ENCODE measurements at regions not wholly inside any gene's neighbourhood (a gene's known extent, or its start where the extent isn't known, plus 50 kb on each side); places are given as distances from the start of the nearest gene placed in this dataset.
A peak's percentile ranks its signal among the peaks of the same experiment; 100 is the strongest.

DNA sequence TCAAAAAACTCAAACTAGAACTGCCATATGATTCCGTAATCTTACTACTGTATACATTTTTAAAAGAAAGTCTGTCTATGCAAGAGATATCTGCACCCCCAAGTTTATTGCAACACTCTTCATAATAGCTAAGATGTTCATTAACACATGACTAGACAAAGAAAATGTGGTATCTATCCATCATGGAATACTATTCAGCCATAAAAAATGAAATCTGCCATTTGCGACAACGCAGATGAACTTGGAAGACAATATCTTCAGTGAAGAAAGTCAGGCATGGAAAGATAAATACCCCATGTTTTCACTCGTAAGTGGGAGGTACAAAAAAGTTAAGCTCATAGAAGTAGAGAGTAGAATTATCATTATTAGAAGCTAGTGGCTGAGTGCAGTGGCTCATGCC, 87.3 kb upstream of the DHRSX start:
- Histone ChIP-seq H3K4me3 (ENCODE audit: low read depth in 1 of 2, low read length in 2 of 2) (no peak overlapping the region), H3K36me3 (ENCODE audit: control insufficient read depth in 2 of 2, insufficient read depth in 2 of 2, low read length in 1 of 2) (no peaks in the 10 kb centered on the region), H3K27ac (ENCODE audit: low read depth in 2 of 2, low read length in 1 of 2) (no peak overlapping the region), H3K27me3 (ENCODE audit: control insufficient read depth in 1 of 2, insufficient read depth in 2 of 2, low read length in 2 of 2) (peaks cover 0 to 11% of the 10 kb centered on the region in 2 donors), H3K9me3 (ENCODE audit: control insufficient read depth in 2 of 2, insufficient read depth in 1 of 2, low read depth in 1 of 2, low read length in 1 of 2) (no peaks in the 10 kb centered on the region), H3K4me1 (ENCODE audit: control insufficient read depth in 2 of 2, insufficient read depth in 2 of 2, low read length in 1 of 2) (peaks cover 2 to 9% of the 10 kb centered on the region in 2 donors)
- 93 to 96% methylated on average over 4 of the region's 4 CpGs for WGBS, 2 donors

DNA sequence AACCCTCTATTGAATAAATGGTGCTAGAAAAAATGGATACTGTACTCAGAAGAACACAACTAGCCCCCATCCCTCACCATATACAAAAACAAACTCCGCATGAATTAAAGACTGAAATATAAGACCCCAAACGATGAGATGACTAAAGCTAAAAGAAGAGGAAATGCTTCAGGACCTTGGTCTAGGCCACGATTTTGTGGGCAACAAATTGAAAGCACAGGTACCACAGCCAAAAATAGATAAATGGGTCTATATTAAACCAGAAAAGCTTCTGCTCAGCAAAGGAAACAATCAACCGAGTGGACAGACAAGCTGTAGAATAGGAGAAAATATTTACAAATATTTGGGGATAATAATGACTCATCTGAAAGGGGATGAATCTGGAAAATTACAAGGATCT, 86.4 kb upstream of the DHRSX start:
- 67 to 74% methylated on average over 4 of the region's 4 CpGs for WGBS, 2 donors

DNA sequence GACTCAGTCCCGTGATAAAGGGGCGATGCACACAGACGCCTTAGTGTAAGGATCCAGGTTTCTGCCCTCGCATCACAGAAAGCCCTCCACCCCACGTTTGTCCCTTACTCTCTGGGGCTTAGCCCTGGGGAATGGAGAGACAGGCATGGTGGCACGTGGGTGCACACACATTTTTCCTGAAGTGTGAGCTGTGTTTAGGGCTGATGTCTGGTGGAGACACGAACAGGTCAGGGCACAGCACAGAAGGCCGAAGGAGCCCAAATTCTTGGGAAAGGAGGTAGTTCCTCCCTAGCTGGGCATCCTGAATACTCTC, 84.3 kb upstream of the DHRSX start:
- peaks cover 2 to 9% of the 10 kb centered on the region in 2 donors for H3K4me1 ChIP-seq (ENCODE audit: control insufficient read depth in 2 of 2, insufficient read depth in 2 of 2, low read length in 1 of 2)
- H3K9me3 ChIP-seq (ENCODE audit: control insufficient read depth in 2 of 2, insufficient read depth in 1 of 2, low read depth in 1 of 2, low read length in 1 of 2), result no peaks in the 10 kb centered on the region
- H3K4me3 ChIP-seq (ENCODE audit: low read depth in 1 of 2, low read length in 2 of 2), result no peak overlapping the region
- H3K27me3 ChIP-seq (ENCODE audit: control insufficient read depth in 1 of 2, insufficient read depth in 2 of 2, low read length in 2 of 2), result peaks cover 0 to 11% of the 10 kb centered on the region in 2 donors
- H3K27ac ChIP-seq (ENCODE audit: low read depth in 2 of 2, low read length in 1 of 2), result no peak overlapping the region
- no peaks in the 10 kb centered on the region for H3K36me3 ChIP-seq (ENCODE audit: control insufficient read depth in 2 of 2, insufficient read depth in 2 of 2, low read length in 1 of 2)
- 29 to 33% methylated on average over 8 of the region's 8 CpGs for WGBS, 2 donors

More for the DNA sequence above, 86.4 kb upstream of the DHRSX start:
- Histone ChIP-seq H3K4me1 (ENCODE audit: control insufficient read depth in 2 of 2, insufficient read depth in 2 of 2, low read length in 1 of 2) (peaks cover 2 to 9% of the 10 kb centered on the region in 2 donors), H3K4me3 (ENCODE audit: low read depth in 1 of 2, low read length in 2 of 2) (no peak overlapping the region), H3K36me3 (ENCODE audit: control insufficient read depth in 2 of 2, insufficient read depth in 2 of 2, low read length in 1 of 2) (no peaks in the 10 kb centered on the region), H3K27ac (ENCODE audit: low read depth in 2 of 2, low read length in 1 of 2) (no peak overlapping the region), H3K27me3 (ENCODE audit: control insufficient read depth in 1 of 2, insufficient read depth in 2 of 2, low read length in 2 of 2) (peaks cover 0 to 11% of the 10 kb centered on the region in 2 donors), H3K9me3 (ENCODE audit: control insufficient read depth in 2 of 2, insufficient read depth in 1 of 2, low read depth in 1 of 2, low read length in 1 of 2) (no peaks in the 10 kb centered on the region)

DNA sequence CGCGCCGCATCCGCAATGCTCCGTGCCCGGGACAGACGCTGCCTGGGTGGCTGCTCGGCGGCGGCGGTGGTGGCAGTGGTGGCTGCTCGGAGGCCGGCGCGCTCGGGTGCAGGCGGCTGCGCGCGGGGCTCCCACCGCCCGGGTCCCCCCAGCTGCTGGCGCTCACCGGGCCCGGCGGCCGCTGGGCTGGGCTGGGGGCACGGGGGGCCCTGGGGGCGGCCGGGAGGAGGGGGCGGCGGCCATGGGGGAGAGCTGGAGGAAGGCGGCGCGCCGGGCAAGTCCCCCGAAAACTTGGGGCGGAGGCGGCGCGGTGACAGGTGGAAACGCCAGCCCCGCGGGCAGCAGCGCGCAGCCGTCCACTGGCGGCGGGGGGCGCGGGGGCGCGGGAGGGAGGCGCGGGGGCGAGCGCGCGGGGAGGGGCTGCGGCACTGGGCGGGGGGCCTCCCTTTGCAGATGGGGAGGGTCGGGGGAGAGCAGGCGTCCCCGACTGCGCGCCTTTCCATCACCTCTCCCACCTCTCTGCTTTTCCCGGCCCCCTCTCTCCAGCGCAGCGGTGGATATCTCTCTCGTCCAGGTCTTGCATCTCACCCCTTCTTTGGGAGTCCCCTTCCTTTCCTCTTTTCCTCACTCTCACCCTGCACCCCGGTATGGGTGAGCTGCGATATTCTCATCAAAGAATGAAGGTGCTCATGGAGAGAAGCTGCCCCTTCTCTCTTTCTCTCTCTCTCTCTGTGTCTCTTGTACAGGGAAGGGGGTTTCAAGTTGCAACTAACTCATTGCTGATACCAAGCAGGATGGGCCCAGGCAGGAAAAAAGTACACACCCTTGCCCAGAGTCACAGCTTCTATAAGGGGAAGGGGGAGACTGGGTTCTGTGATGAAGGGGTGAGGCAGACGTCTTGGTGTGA, 83.7 kb upstream of the DHRSX start:
- Histone ChIP-seq H3K4me3 (ENCODE audit: low read depth in 1 of 2, low read length in 2 of 2) (peak overlapping the region in 1 of 2 donors; percentile 26), H3K36me3 (ENCODE audit: control insufficient read depth in 2 of 2, insufficient read depth in 2 of 2, low read length in 1 of 2) (no peaks in the 10 kb centered on the region), H3K27me3 (ENCODE audit: control insufficient read depth in 1 of 2, insufficient read depth in 2 of 2, low read length in 2 of 2) (peaks cover 0 to 11% of the 10 kb centered on the region in 2 donors), H3K9me3 (ENCODE audit: control insufficient read depth in 2 of 2, insufficient read depth in 1 of 2, low read depth in 1 of 2, low read length in 1 of 2) (no peaks in the 10 kb centered on the region), H3K4me1 (ENCODE audit: control insufficient read depth in 2 of 2, insufficient read depth in 2 of 2, low read length in 1 of 2) (peaks cover 2 to 9% of the 10 kb centered on the region in 2 donors), H3K27ac (ENCODE audit: low read depth in 2 of 2, low read length in 1 of 2) (no peak overlapping the region)
- 2 to 3% methylated on average over 15 to 71 of the region's 73 CpGs for WGBS, 2 donors

DNA sequence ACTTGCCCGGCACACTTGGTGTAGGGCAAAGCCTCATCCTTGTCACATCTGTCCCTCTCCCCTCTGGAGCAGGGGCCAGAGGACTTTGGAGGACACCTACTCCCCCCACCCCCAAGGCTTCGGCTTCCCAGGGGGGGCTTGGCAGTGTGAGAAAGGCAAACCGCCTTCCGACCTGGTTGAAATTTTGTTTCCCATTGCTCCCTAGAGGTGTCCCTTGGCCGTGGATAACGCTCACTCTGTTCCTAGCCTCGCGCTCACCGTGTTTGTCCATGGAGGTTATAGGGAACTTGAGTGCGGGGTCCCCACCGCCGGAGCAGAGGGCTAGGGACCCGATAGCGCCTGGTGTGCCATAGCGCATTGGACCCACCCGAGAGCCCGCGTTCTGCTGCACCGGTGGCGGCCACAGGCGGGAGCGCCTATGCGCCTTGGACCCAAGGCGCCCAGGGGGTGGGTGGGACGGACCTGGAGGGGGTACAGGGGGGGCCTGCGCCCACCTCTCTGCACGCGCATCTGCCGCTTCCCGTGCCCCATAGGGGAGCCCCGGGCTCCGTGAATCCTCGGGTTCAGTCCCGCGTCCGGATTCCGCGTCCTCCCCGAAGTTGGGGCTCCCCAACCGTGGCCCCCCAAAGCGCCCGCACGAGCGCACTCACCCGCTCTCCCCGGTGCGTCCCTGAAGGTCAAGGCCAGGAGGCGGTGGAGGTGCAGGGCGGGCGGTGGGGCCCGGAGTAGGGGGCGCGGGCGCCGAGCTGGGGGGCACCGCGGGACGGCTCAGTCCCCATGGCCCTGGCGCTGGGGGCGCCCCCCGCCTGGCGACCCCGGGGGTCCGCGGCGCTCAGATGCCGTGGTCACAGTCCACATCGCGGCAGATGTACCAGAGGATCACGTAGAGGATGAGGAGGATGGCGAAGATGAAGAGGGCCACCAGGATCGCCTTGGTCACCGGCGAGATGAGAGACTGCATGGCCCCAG, 82.7 kb upstream of the DHRSX start:
- Histone ChIP-seq H3K4me1 (ENCODE audit: control insufficient read depth in 2 of 2, insufficient read depth in 2 of 2, low read length in 1 of 2) (peaks cover 0 to 9% of the 10 kb centered on the region in 2 donors), H3K27ac (ENCODE audit: low read depth in 2 of 2, low read length in 1 of 2) (no peak overlapping the region), H3K4me3 (ENCODE audit: low read depth in 1 of 2, low read length in 2 of 2) (peak overlapping the region in 1 of 2 donors; percentile 26), H3K36me3 (ENCODE audit: control insufficient read depth in 2 of 2, insufficient read depth in 2 of 2, low read length in 1 of 2) (no peaks in the 10 kb centered on the region), H3K9me3 (ENCODE audit: control insufficient read depth in 2 of 2, insufficient read depth in 1 of 2, low read depth in 1 of 2, low read length in 1 of 2) (no peaks in the 10 kb centered on the region), H3K27me3 (ENCODE audit: control insufficient read depth in 1 of 2, insufficient read depth in 2 of 2, low read length in 2 of 2) (peaks cover 0 to 11% of the 10 kb centered on the region in 2 donors)
- WGBS, 2 donors, result 4% methylated on average over 58 to 74 of the region's 74 CpGs

DNA sequence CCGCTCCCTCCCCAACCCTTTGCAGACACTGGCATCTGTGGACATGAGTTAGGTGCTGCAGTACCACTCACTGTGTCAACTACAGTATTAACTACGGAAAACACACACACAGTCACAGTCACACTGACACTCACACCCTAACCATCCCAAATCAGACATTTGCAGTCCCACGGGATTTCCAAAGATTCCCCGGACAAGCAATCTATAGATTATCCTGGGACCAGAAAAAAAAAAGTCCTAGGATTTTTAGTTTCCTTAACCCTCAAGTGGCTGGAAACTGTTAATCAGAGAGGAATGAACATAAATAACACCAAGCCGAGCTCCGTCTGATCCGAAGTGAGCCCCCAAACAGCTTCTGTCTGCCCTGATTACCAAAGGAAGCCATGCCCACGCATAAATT, 81.9 kb upstream of the DHRSX start:
- Histone ChIP-seq H3K27me3 (ENCODE audit: control insufficient read depth in 1 of 2, insufficient read depth in 2 of 2, low read length in 2 of 2) (peaks cover 0 to 11% of the 10 kb centered on the region in 2 donors), H3K36me3 (ENCODE audit: control insufficient read depth in 2 of 2, insufficient read depth in 2 of 2, low read length in 1 of 2) (no peaks in the 10 kb centered on the region), H3K9me3 (ENCODE audit: control insufficient read depth in 2 of 2, insufficient read depth in 1 of 2, low read depth in 1 of 2, low read length in 1 of 2) (no peaks in the 10 kb centered on the region), H3K4me1 (ENCODE audit: control insufficient read depth in 2 of 2, insufficient read depth in 2 of 2, low read length in 1 of 2) (peaks cover 0 to 9% of the 10 kb centered on the region in 2 donors), H3K27ac (ENCODE audit: low read depth in 2 of 2, low read length in 1 of 2) (no peak overlapping the region), H3K4me3 (ENCODE audit: low read depth in 1 of 2, low read length in 2 of 2) (no peak overlapping the region)
- 19 to 23% methylated on average over 8 of the region's 8 CpGs for WGBS, 2 donors

DNA sequence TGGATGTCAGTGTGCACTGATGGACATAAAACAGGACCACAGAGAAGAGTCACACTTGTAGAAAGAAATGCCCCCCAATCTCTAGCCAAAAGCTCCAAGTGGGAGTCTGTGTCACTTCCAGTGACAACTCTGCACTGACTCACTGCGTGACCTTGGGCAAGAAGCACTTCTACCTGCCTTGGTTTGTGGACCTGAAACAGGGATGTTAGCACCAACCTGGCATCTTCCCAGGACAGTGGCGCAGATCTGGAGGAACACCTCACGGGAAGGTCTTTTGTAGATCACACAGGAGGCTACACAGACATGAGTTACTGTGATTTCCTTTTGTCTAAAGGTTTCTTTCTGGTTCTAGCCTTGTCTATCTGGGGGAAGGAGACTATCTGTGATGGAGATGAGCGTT, 80.5 kb upstream of the DHRSX start:
- WGBS, 2 donors, result 93 to 95% methylated on average over 4 of the region's 4 CpGs

DNA sequence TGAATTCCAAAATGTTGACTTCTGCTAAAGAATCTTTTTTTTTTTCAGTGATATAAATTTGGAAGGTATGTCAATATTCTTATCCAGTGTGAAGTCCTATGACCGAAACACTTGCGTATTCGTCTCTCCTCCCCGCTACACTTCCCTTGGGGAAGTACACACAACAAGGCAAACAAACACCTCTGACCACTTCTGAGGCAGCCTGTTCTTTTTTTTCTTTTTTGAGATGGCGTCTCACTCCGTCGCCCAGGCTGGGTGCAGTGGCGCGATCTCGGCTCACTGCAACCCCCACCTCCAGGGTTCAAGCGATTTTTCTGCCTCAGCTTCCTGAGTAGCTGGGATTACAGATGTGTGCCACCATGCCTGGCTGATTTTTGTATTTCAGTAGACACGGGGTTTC, 78.1 kb upstream of the DHRSX start:
- Histone ChIP-seq H3K9me3 (ENCODE audit: control insufficient read depth in 2 of 2, insufficient read depth in 1 of 2, low read depth in 1 of 2, low read length in 1 of 2) (no peaks in the 10 kb centered on the region), H3K4me3 (ENCODE audit: low read depth in 1 of 2, low read length in 2 of 2) (no peak overlapping the region), H3K4me1 (ENCODE audit: control insufficient read depth in 2 of 2, insufficient read depth in 2 of 2, low read length in 1 of 2) (peaks cover 0 to 7% of the 10 kb centered on the region in 2 donors), H3K36me3 (ENCODE audit: control insufficient read depth in 2 of 2, insufficient read depth in 2 of 2, low read length in 1 of 2) (no peaks in the 10 kb centered on the region), H3K27me3 (ENCODE audit: control insufficient read depth in 1 of 2, insufficient read depth in 2 of 2, low read length in 2 of 2) (peaks cover 0 to 5% of the 10 kb centered on the region in 2 donors), H3K27ac (ENCODE audit: low read depth in 2 of 2, low read length in 1 of 2) (no peak overlapping the region)
- 67 to 79% methylated on average over 12 of the region's 12 CpGs for WGBS, 2 donors

More for the DNA sequence above, 80.5 kb upstream of the DHRSX start:
- Histone ChIP-seq H3K9me3 (ENCODE audit: control insufficient read depth in 2 of 2, insufficient read depth in 1 of 2, low read depth in 1 of 2, low read length in 1 of 2) (no peaks in the 10 kb centered on the region), H3K36me3 (ENCODE audit: control insufficient read depth in 2 of 2, insufficient read depth in 2 of 2, low read length in 1 of 2) (no peaks in the 10 kb centered on the region), H3K27me3 (ENCODE audit: control insufficient read depth in 1 of 2, insufficient read depth in 2 of 2, low read length in 2 of 2) (peaks cover 0 to 11% of the 10 kb centered on the region in 2 donors), H3K27ac (ENCODE audit: low read depth in 2 of 2, low read length in 1 of 2) (no peak overlapping the region), H3K4me1 (ENCODE audit: control insufficient read depth in 2 of 2, insufficient read depth in 2 of 2, low read length in 1 of 2) (peaks cover 0 to 9% of the 10 kb centered on the region in 2 donors), H3K4me3 (ENCODE audit: low read depth in 1 of 2, low read length in 2 of 2) (no peak overlapping the region)

DNA sequence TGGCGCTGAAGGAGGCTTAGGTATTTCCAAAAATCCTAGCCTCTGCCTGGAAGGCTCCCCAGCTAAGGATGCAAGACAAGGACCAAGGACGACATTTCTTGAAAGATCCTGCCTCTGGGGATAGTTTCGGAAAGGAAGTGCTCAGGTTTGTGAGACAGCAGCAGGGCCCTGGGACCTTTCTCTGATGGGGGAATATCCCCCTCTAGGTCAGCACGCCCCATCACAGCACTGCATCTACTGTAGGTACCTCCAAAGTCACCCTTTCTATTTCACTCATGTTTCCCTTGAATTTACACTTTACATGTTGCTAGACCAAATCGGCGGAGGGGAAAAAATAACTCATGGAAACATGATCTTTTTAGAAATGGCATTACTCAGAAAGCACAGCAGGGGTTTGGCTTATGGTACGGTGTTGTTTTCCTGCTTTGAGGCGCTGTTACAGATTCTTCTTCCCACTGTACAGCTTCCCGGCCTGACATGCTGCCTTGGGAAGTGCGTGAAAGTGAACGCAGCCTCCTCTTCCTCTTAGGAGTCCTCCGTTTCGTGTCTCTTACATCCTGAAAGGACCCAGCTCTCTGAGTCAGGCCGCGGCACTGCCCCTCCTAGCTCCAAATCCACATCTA, 77.2 kb upstream of the DHRSX start:
- 83 to 84% methylated on average over 15 of the region's 15 CpGs for WGBS, 2 donors
- H3K4me1 ChIP-seq (ENCODE audit: control insufficient read depth in 2 of 2, insufficient read depth in 2 of 2, low read length in 1 of 2), result no peaks in the 10 kb centered on the region
- H3K36me3 ChIP-seq (ENCODE audit: control insufficient read depth in 2 of 2, insufficient read depth in 2 of 2, low read length in 1 of 2), result no peaks in the 10 kb centered on the region
- no peak overlapping the region for H3K27ac ChIP-seq (ENCODE audit: low read depth in 2 of 2, low read length in 1 of 2)
- no peaks in the 10 kb centered on the region for H3K27me3 ChIP-seq (ENCODE audit: control insufficient read depth in 1 of 2, insufficient read depth in 2 of 2, low read length in 2 of 2)
- no peak overlapping the region for H3K4me3 ChIP-seq (ENCODE audit: low read depth in 1 of 2, low read length in 2 of 2)
- H3K9me3 ChIP-seq (ENCODE audit: control insufficient read depth in 2 of 2, insufficient read depth in 1 of 2, low read depth in 1 of 2, low read length in 1 of 2), result no peaks in the 10 kb centered on the region
